B cell (primary cell): ENCODE measurements at regions not wholly inside any gene's neighbourhood (a gene's known extent, or its start where the extent isn't known, plus 50 kb on each side); places are given as distances from the start of the nearest gene placed in this dataset.

ENCODE experiments used
- ATAC-seq: fragments of 200-7000 bp; cut with Tn5 transposase; one replicate; pipeline ENCODE4 v1.10.0; 2021; ENCODE audit warnings: low read depth, mild to moderate bottlenecking, moderate number of reproducible peaks, moderate library complexity
- CTCF ChIA-PET: fragments of 350-600 bp; sonication (Branson Sonifier 250); formaldehyde crosslinking; loops from one replicate; lab custom pipeline; 2021; ENCODE audit warnings: antibody characterized with exemption, inconsistent platforms; lab: Charles Lee
- POLR2A ChIA-PET: fragments of 350-600 bp; sonication (Branson Sonifier 250); formaldehyde crosslinking; loops from one replicate; lab custom pipeline; 2021; ENCODE audit warnings: antibody characterized with exemption; lab: Charles Lee
- DNase-seq: peaks from one replicate; pipeline ENCODE4 v3.0.0; 2013
- H2AFZ ChIP-seq: 2 replicates; pipeline ENCODE4 v1.6.1; 2012; ENCODE audit warnings: mild to moderate bottlenecking, low read depth, low read length; ENCODE audit not compliant: insufficient read depth, poor library complexity, severe bottlenecking
- H3K27ac ChIP-seq, 2 donors: 1 replicate in 1 of 2; 2 replicates in 1 of 2; pipeline ENCODE4 v1.5.1; 2012 to 2013; ENCODE audit warnings: low read length in 2 of 2, mild to moderate bottlenecking in 2 of 2, moderate library complexity in 1 of 2
- H3K27me3 ChIP-seq, 4 experiments: fragments of 200-600 bp in 1 of 4; sonication (generic) in 1 of 4; replicated peaks in 1 of 4; 1 replicate in 2 of 4; 2 replicates in 2 of 4; pipeline versions ENCODE4 v1.6.1 to v1.7.0; 2013 to 2016; ENCODE audit warnings: low read length in 3 of 4, mild to moderate bottlenecking in 2 of 4, mixed read lengths in 1 of 4, moderate library complexity in 1 of 4; ENCODE audit not compliant: insufficient read depth in 4 of 4, control insufficient read depth in 3 of 4; ENCODE audit errors: control extremely low read depth in 1 of 4
- H3K36me3 ChIP-seq, 2 experiments: replicated peaks in 1 of 2; 1 replicate in 1 of 2; 2 replicates in 1 of 2; pipeline versions ENCODE4 v1.6.1 to v1.7.1; 2013; ENCODE audit warnings: low read length in 1 of 2; ENCODE audit not compliant: insufficient read depth in 2 of 2, control insufficient read depth in 1 of 2; ENCODE audit errors: control extremely low read depth in 1 of 2, extremely low read depth in 1 of 2
- H3K4me1 ChIP-seq, 2 donors: fragments of 200-600 bp in 1 of 2; sonication (generic) in 1 of 2; 1 replicate in 1 of 2; 2 replicates in 1 of 2; pipeline versions ENCODE4 v1.5.1 to v1.6.1; 2013 to 2017; ENCODE audit warnings: low read length in 2 of 2; ENCODE audit not compliant: control insufficient read depth in 2 of 2, insufficient read depth in 2 of 2
- H3K4me2 ChIP-seq: replicated peaks from 2 replicates; pipeline ENCODE3; 2012; ENCODE audit warnings: mild to moderate bottlenecking, low read depth, low read length; ENCODE audit not compliant: poor library complexity, severe bottlenecking
- H3K4me3 ChIP-seq, 5 experiments: fragments of 200-600 bp in 1 of 5; sonication (generic) in 1 of 5; 1 replicate in 3 of 5; 2 replicates in 2 of 5; pipeline versions ENCODE4 v1.5.1 to v1.7.0; 2011 to 2016; ENCODE audit warnings: low read length in 4 of 5, mild to moderate bottlenecking in 4 of 5, low read depth in 2 of 5, control low read depth in 1 of 5, moderate library complexity in 1 of 5; ENCODE audit not compliant: insufficient read depth in 1 of 5; ENCODE audit errors: control extremely low read depth in 1 of 5, extremely low read depth in 1 of 5
- H3K79me2 ChIP-seq: fragments of 200-600 bp; sonication (generic); one replicate; pipeline ENCODE4 v1.6.0; 2016; ENCODE audit warnings: low read length; ENCODE audit not compliant: control insufficient read depth, insufficient read depth
- H3K9ac ChIP-seq: fragments of 200-600 bp; sonication (generic); 2 replicates; pipeline ENCODE4 v1.6.1; 2017; ENCODE audit warnings: mild to moderate bottlenecking, low read length, moderate library complexity
- H3K9me3 ChIP-seq, 3 donors: one replicate each; pipeline versions ENCODE4 v1.6.1 to v1.7.1; 2013; ENCODE audit warnings: low read length in 2 of 3; ENCODE audit not compliant: control insufficient read depth in 2 of 3, insufficient read depth in 1 of 3; ENCODE audit errors: control extremely low read depth in 1 of 3
- H4K20me1 ChIP-seq: 2 replicates; pipeline ENCODE4 v1.6.0; 2012; ENCODE audit warnings: mild to moderate bottlenecking, low read length; ENCODE audit not compliant: insufficient read depth, control insufficient read depth, poor library complexity, severe bottlenecking
- H3K27ac Mint-ChIP-seq: one replicate; pipeline ENCODE4 v1.8.0; 2021; ENCODE audit warnings: mixed read lengths
- H3K27me3 Mint-ChIP-seq: one replicate; pipeline ENCODE4 v1.8.0; 2021; ENCODE audit warnings: mixed read lengths
- H3K4me1 Mint-ChIP-seq: one replicate; pipeline ENCODE4 v1.8.0; 2021; ENCODE audit warnings: mixed read lengths
- H3K4me3 Mint-ChIP-seq: one replicate; pipeline ENCODE4 v1.8.0; 2021; ENCODE audit warnings: mixed read lengths
- H3K9me3 Mint-ChIP-seq: one replicate; pipeline ENCODE4 v1.8.0; 2022; ENCODE audit warnings: mixed read lengths; ENCODE audit not compliant: insufficient read depth
- EZH2 ChIP-seq: IDR thresholded peaks from 2 replicates; pipeline ENCODE4 v1.6.1; 2012; ENCODE audit warnings: borderline replicate concordance, low read depth, mild to moderate bottlenecking, moderate library complexity, low read length; ENCODE audit not compliant: insufficient read depth, poor library complexity, severe bottlenecking
- WGBS: methylation state at CpG from one replicate; pipeline ENCODE4 v1.1.5; 2013; ENCODE audit warnings: missing lambda C conversion rate; ENCODE audit not compliant: insufficient coverage; 5-methylcytosine and 5-hydroxymethylcytosine counted together
- intact Hi-C: fragments of 100-400 bp; cut with micrococcal nuclease; formaldehyde crosslinking; loops from one replicate; pipeline ENCODE4 v1.10.0; 2022
- TF ChIP-seq, protein P1 (sequence below): fragments of 200-600 bp; IDR thresholded peaks from one replicate; pipeline ENCODE4 v1.8.0; 2022; ENCODE audit warnings: antibody characterized with exemption, mild to moderate bottlenecking

DNA sequence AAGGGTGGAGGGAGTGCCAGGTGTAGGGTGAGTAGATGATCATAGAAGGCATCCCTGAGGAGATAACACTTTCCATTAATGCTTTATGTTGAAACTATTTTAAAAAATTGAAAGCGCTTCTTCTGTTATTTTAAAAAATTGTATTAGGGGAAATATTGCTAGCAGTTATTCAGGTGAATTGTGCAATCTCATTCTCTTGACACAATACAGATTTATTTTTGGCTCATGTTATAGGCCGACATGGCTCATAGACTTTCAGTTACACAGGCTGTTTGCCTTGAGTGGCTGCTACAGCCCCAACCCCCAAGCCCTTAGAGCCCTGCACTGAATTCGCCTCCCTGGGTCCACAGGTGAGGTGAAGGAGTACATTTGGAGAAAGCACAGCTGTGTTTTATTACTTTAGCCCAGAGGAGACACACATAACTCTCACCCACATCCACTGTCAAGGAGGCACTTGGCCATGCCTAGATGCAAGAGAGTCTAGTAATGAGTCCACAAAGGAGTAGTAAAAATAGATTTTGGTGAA is 228.2 kb downstream of the RFPL4B start:
- Mint-ChIP-seq H3K4me1 (no peaks in the 10 kb centered on the region), H3K27me3 (no peaks in the 10 kb centered on the region), H3K4me3 (no peak overlapping the region), H3K9me3 (no peaks in the 10 kb centered on the region), H3K27ac (no peak overlapping the region)
- no peak overlapping the region for H2AFZ ChIP-seq
- ChIA-PET CTCF (no interaction called here), POLR2A (no interaction called here)
- H3K4me1 ChIP-seq = no peaks in the 10 kb centered on the region
- DNase-seq (no peak), ATAC-seq (no peak)
- TF ChIP-seq, protein P1, sequence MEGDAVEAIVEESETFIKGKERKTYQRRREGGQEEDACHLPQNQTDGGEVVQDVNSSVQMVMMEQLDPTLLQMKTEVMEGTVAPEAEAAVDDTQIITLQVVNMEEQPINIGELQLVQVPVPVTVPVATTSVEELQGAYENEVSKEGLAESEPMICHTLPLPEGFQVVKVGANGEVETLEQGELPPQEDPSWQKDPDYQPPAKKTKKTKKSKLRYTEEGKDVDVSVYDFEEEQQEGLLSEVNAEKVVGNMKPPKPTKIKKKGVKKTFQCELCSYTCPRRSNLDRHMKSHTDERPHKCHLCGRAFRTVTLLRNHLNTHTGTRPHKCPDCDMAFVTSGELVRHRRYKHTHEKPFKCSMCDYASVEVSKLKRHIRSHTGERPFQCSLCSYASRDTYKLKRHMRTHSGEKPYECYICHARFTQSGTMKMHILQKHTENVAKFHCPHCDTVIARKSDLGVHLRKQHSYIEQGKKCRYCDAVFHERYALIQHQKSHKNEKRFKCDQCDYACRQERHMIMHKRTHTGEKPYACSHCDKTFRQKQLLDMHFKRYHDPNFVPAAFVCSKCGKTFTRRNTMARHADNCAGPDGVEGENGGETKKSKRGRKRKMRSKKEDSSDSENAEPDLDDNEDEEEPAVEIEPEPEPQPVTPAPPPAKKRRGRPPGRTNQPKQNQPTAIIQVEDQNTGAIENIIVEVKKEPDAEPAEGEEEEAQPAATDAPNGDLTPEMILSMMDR = no peak
- no peak for TF ChIP-seq EZH2
- H4K20me1 ChIP-seq = no peaks in the 10 kb centered on the region
- H3K27me3 ChIP-seq = no peaks in the 10 kb centered on the region
- no peaks in the 10 kb centered on the region for H3K79me2 ChIP-seq
- H3K36me3 ChIP-seq = no peaks in the 10 kb centered on the region
- H3K9ac ChIP-seq = no peak overlapping the region
- H3K9me3 ChIP-seq = no peaks in the 10 kb centered on the region
- WGBS = no CpG with 5 or more reads among the region's 3 CpGs
- H3K4me2 ChIP-seq = no peak overlapping the region
- no peak overlapping the region for H3K4me3 ChIP-seq
- H3K27ac ChIP-seq = no peak overlapping the region
- intact Hi-C loops = no loop called here

GRCh38 chr6:112576423-112576822 is 229.3 kb downstream of the RFPL4B start:
- no peak overlapping the region for H2AFZ ChIP-seq
- no peaks in the 10 kb centered on the region for H3K27me3 ChIP-seq
- intact Hi-C loops = no loop called here
- no peak for DNase-seq
- no peaks in the 10 kb centered on the region for H3K4me1 ChIP-seq
- no peaks in the 10 kb centered on the region for H3K79me2 ChIP-seq
- no peaks in the 10 kb centered on the region for H3K9me3 Mint-ChIP-seq
- no peak overlapping the region for H3K27ac ChIP-seq
- H3K4me1 Mint-ChIP-seq = no peaks in the 10 kb centered on the region
- H3K27ac Mint-ChIP-seq = no peak overlapping the region
- no peak for ATAC-seq
- H3K27me3 Mint-ChIP-seq = no peaks in the 10 kb centered on the region
- H3K36me3 ChIP-seq = no peaks in the 10 kb centered on the region
- H3K4me2 ChIP-seq = no peak overlapping the region
- no peak overlapping the region for H3K4me3 ChIP-seq
- TF ChIP-seq, protein P1 = no peak
- no peak for TF ChIP-seq EZH2
- no peak overlapping the region for H3K4me3 Mint-ChIP-seq
- H3K9me3 ChIP-seq = no peaks in the 10 kb centered on the region
- H4K20me1 ChIP-seq = no peaks in the 10 kb centered on the region
- CTCF ChIA-PET = no interaction called here
- POLR2A ChIA-PET = no interaction called here
- H3K9ac ChIP-seq = no peak overlapping the region
